Natural killer cell treated with Interleukin-12 subunit alpha and Interleukin-12 subunit beta and Interleukin-15 and Interleukin-18, amount 100 ng/mL, for 72 hours (primary cell): ENCODE measurements at regions not wholly inside any gene's neighbourhood (a gene's known extent, or its start where the extent isn't known, plus 50 kb on each side); places are given as distances from the start of the nearest gene placed in this dataset.

Experiments used
- ATAC-seq, 2 donors: fragments of 150-1000 bp; cut with Tn5 transposase in 1 of 2; sonication (Bioruptor Pico), chemical (Tn5 transposase) in 1 of 2; 2 replicates each; pipeline ENCODE4 v1.10.0; 2021
- DNase-seq: peaks from one replicate; pipeline ENCODE4 v3.0.0; 2022; ENCODE audit warnings: low spot score
- H3K27ac Mint-ChIP-seq, 2 donors: 1 replicate in 1 of 2; 2 replicates in 1 of 2; pipeline ENCODE4 v1.8.0; 2022; ENCODE audit warnings: mixed read lengths in 2 of 2, mild to moderate bottlenecking in 1 of 2, moderate library complexity in 1 of 2
- H3K27me3 Mint-ChIP-seq, 2 donors: 1 replicate in 1 of 2; 2 replicates in 1 of 2; pipeline ENCODE4 v1.8.0; 2022; ENCODE audit warnings: mixed read lengths in 2 of 2
- H3K36me3 Mint-ChIP-seq: one replicate; pipeline ENCODE4 v1.8.0; 2022; ENCODE audit warnings: mixed read lengths
- H3K4me1 Mint-ChIP-seq, 2 donors: 1 replicate in 1 of 2; 2 replicates in 1 of 2; pipeline ENCODE4 v1.8.0; 2022; ENCODE audit warnings: low read depth in 2 of 2, mixed read lengths in 2 of 2, mild to moderate bottlenecking in 1 of 2
- H3K4me3 Mint-ChIP-seq: one replicate; pipeline ENCODE4 v1.8.0; 2022; ENCODE audit warnings: mixed read lengths
- H3K9me3 Mint-ChIP-seq: 2 replicates; pipeline ENCODE4 v1.8.0; 2022; ENCODE audit warnings: mixed read lengths

DNA sequence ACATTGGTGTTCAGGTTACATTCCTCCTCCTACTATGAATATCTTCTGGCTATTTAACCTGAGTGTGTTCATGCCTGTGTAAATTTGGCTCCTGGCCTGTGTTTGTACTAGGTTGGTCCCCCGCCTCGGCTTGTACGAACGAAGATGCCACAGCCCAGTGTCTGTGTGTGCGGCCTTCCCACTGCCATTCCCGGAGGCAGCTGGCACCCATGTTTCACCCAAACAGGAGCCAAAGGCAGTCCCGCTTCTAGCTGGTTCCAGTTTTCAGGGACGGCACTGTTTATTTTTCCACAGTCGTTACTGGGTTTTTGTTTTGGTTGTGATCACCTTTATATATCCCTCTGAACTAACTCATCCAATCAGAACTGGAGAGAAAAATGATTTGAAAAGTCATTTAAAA, 102.5 kb upstream of the ZNF536 start:
- DNase-seq (no peak), ATAC-seq (no peak)
- H3K36me3 Mint-ChIP-seq, result peaks cover 6% of the 10 kb centered on the region
- H3K27ac Mint-ChIP-seq, result no peak overlapping the region
- H3K27me3 Mint-ChIP-seq, result peaks cover 19 to 37% of the 10 kb centered on the region in 2 donors
- H3K4me1 Mint-ChIP-seq, result no peaks in the 10 kb centered on the region
- no peak overlapping the region for H3K4me3 Mint-ChIP-seq
- H3K9me3 Mint-ChIP-seq, result peaks cover 3% of the 10 kb centered on the region

DNA sequence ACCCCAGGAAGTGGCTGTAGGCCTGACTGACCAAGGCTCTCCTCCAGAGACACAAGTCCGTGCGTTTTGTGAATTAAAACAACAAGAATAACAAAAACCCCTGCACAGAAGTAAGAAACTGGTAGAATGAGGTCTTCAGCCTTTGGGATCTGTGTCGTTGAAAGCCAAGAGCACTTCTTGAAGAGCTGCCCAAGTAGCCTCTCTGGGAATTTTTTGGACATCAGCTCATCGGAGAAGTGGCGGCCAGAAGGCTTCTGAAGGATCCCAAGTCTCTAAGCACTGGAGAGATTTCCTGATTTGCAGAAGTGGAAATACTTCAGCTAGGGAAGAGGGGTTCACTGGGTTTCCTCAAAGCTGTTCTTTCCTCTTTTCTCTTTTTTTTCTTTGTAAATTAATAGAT, 100.4 kb upstream of the ZNF536 start:
- H3K9me3 Mint-ChIP-seq, result peaks cover 3% of the 10 kb centered on the region
- H3K27ac Mint-ChIP-seq, result no peak overlapping the region
- H3K4me1 Mint-ChIP-seq, result no peaks in the 10 kb centered on the region
- H3K4me3 Mint-ChIP-seq, result no peak overlapping the region
- DNase-seq (no peak), ATAC-seq (no peak)
- peaks cover 6% of the 10 kb centered on the region for H3K36me3 Mint-ChIP-seq
- peaks cover 15 to 27% of the 10 kb centered on the region in 2 donors for H3K27me3 Mint-ChIP-seq

DNA sequence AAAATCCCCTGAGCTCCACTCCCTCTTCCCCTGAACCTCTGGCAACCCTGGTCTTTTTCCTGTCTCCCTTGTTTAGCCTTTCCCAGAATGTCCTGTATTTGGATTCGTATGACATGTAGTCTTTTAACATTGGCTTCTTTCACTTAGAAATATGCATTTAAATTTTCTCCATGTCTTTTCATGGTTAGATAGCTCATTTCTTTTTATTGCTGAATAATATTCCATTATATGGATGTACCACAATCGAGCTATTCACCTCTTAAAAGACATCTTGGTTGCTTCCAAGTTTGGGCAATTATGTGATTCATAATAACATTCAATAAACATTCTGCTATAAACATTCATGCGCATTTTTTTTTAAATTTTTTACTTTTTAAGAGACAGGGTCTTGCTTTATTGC, 99.6 kb upstream of the ZNF536 start:
- peaks cover 6% of the 10 kb centered on the region for H3K36me3 Mint-ChIP-seq
- H3K9me3 Mint-ChIP-seq, result peaks cover 3% of the 10 kb centered on the region
- no peak overlapping the region for H3K4me3 Mint-ChIP-seq
- H3K27me3 Mint-ChIP-seq, result peaks cover 14 to 25% of the 10 kb centered on the region in 2 donors
- no peak overlapping the region for H3K27ac Mint-ChIP-seq
- DNase-seq (no peak), ATAC-seq (no peak)
- H3K4me1 Mint-ChIP-seq, result no peaks in the 10 kb centered on the region

DNA sequence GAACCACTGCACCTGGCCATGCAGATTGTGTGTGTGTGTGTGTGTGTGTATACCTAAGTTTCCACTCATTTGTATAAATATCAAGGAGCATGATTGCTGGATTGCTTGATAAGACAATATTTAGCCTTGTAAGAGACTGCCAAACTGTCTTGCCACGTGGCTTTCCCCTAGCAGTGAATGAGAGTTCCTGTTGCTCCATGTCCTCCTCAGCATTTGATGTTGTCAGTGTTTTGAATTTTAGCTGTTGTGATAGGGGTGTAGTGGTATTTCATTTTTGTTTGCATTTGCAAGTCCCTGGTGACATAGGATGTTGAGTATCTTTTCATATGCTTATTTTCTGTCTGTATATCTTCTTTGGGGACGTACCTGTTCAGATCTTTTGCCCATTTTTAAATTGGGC, 99.0 kb upstream of the ZNF536 start:
- no peaks in the 10 kb centered on the region for H3K4me1 Mint-ChIP-seq
- no peak overlapping the region for H3K4me3 Mint-ChIP-seq
- H3K27me3 Mint-ChIP-seq, result peaks cover 11 to 21% of the 10 kb centered on the region in 2 donors
- DNase-seq (no peak), ATAC-seq (no peak)
- H3K36me3 Mint-ChIP-seq, result peaks cover 6% of the 10 kb centered on the region
- H3K27ac Mint-ChIP-seq, result no peak overlapping the region
- peaks cover 3% of the 10 kb centered on the region for H3K9me3 Mint-ChIP-seq

DNA sequence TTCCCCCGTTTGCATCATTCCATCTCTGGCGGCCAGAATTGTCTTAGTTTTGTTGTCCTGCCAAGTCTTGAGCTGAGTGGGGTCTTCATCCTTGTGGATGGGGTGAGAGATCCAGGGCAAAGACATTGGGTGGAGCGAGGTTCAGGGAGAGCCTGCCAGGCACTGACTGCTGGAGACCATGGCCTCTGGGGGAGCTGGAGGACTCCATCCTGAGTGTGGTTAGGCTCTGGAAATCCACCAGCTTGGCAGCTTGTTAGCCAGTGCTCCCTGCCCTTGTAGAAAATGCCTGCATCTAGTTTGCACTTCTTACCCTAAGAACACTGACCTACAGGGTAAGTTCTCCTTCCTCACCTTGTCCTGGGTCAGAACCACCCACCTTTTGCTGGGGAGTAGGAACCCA, 97.2 kb upstream of the ZNF536 start:
- peaks cover 3% of the 10 kb centered on the region for H3K9me3 Mint-ChIP-seq
- no peaks in the 10 kb centered on the region for H3K4me1 Mint-ChIP-seq
- H3K27me3 Mint-ChIP-seq, result peaks cover 7 to 10% of the 10 kb centered on the region in 2 donors
- no peak overlapping the region for H3K4me3 Mint-ChIP-seq
- no peak for ATAC-seq
- H3K36me3 Mint-ChIP-seq, result peaks cover 6% of the 10 kb centered on the region
- no peak for DNase-seq
- H3K27ac Mint-ChIP-seq, result no peak overlapping the region

DNA sequence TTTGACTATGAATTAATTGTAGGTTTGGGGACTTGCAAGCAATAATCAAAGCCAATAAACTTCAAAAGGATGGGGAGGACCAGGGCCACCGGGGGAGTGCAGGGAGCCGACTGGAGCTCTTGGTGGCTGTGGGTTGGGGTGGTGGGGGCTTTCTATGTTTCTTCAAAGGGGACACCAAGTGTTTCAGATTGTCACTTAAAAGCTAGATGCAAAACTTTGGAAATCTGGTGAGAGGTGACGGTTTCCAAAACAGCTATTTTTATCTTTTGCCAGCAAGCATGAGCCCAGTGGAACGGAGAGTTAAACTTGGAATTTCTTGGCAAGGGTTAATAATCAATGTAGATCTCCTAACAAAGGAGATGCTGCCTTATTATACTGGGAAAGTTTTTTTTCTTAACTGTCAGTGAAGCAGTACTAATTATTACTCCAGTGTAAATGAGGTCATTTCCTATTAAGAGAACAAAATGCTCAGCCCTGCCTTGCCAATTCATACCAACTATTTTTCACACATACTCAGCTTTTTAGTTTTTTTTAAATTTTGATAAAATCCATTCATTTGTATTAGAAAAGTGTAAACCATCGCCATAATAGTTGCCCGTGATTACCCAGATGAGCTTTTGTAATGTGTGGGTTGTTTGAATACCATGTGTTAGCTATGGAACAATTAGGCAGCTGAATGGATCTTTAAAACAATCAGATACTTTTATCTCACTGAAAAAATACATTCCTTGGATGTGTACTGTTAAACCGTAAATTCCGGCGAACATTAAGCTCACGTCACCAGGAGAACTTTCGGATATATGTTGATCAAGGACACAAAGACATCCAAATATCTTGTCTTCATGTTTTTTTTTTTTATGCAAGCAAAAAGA, 95.9 kb upstream of the ZNF536 start:
- no peak overlapping the region for H3K4me3 Mint-ChIP-seq
- peaks cover 7 to 9% of the 10 kb centered on the region in 2 donors for H3K27me3 Mint-ChIP-seq
- DNase-seq (no peak), ATAC-seq (no peak)
- H3K36me3 Mint-ChIP-seq, result peaks cover 6% of the 10 kb centered on the region
- no peak overlapping the region for H3K27ac Mint-ChIP-seq
- H3K9me3 Mint-ChIP-seq, result peaks cover 3% of the 10 kb centered on the region
- no peaks in the 10 kb centered on the region for H3K4me1 Mint-ChIP-seq

DNA sequence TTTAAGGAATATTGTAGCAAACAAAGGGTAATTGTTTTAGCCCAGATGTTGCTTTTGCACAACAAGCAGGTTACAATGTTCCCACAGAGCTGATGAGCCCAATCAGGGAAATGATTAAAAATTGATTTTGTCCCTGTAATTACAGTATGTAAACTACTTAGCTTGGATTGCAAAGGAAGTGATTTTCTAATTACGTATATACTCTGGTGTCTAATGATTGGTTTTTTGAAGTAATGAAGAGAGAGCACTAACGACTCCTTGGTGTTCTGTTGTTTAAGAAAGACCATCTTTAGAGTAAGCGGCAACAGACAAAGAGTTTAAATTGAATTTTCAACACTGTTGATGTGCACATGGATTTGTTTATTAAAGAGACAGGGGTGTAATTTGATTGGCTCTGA, 95.3 kb upstream of the ZNF536 start:
- DNase-seq, result no peak

DNA sequence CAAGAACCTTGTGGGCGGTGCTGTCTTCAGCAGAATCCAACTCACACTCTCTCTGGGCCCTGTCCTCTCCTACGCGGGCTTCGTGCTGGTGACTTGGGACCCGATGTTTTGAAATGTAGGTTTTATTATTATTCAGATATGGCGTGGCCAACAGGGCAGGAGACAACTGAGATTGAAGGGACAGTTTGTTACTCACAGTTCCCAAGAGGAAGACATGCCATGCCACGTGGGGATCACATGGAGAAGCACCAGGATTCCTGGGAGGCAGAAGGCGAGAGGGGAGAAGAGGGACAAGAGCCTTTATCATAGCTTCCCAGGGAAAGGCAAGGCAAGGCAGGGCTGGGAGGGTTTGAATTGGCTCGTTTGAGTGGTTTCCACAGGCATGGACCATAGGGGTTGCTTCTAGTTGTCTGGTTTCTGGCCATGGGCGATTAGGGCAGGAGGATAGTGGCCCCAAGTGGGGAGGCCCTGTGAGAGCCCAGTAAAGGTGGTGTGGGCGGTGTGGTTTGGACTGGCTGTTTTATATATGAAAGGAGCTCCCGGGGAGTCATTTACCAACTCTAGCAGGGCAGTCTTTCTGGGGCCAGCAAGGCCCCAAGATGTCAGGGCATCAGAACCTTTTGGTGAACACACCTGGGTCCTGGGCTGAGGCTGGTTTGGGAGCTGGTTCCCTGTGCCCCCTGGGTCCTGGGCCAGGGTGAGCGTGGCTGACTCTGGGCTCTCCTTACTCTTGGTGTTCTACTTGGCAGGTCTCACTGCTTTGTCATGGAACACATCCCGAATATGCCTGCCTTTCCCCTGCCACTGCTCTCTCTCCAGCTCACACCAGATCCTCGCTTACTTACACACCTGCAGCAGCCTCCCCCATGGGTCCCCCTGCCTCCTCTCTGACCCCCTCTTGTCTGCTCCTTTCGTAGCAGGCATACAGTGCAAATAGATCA, 94.0 kb upstream of the ZNF536 start:
- Mint-ChIP-seq H3K27me3 (peaks cover 2 to 8% of the 10 kb centered on the region in 2 donors), H3K4me1 (no peaks in the 10 kb centered on the region), H3K27ac (no peak overlapping the region), H3K4me3 (no peak overlapping the region), H3K36me3 (peaks cover 4% of the 10 kb centered on the region), H3K9me3 (no peaks in the 10 kb centered on the region)
- DNase-seq, result no peak
- ATAC-seq, result no peak

More for the DNA sequence above, 95.3 kb upstream of the ZNF536 start:
- H3K4me1 Mint-ChIP-seq, result no peaks in the 10 kb centered on the region
- H3K9me3 Mint-ChIP-seq, result peaks cover 3% of the 10 kb centered on the region
- H3K36me3 Mint-ChIP-seq, result peaks cover 6% of the 10 kb centered on the region
- no peak overlapping the region for H3K4me3 Mint-ChIP-seq
- ATAC-seq, result no peak
- no peak overlapping the region for H3K27ac Mint-ChIP-seq
- H3K27me3 Mint-ChIP-seq, result peaks cover 7% of the 10 kb centered on the region in 2 donors

DNA sequence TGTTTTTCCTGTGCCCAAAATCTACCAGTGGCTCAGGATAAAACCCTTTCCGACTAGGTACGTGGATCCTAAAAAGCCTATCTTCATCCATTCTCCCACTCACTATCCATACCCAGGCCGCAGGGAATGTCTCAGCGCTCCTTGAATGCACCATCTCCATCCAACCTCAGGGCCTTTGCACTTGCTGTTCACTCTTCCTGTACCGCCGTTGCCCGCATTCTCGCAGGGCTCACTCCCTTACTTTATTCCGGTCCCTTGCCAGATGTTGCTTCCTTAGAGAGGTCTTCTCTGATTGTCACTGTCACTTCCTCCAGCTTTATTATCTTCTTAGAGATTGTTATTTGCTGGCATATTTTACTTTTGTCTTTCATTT, 93.3 kb upstream of the ZNF536 start:
- H3K27ac Mint-ChIP-seq, result no peak overlapping the region
- no peaks in the 10 kb centered on the region for H3K36me3 Mint-ChIP-seq
- no peak for DNase-seq
- H3K27me3 Mint-ChIP-seq, result peaks cover 2 to 13% of the 10 kb centered on the region in 2 donors
- no peaks in the 10 kb centered on the region for H3K4me1 Mint-ChIP-seq
- no peak for ATAC-seq
- H3K4me3 Mint-ChIP-seq, result no peak overlapping the region
- H3K9me3 Mint-ChIP-seq, result no peaks in the 10 kb centered on the region

DNA sequence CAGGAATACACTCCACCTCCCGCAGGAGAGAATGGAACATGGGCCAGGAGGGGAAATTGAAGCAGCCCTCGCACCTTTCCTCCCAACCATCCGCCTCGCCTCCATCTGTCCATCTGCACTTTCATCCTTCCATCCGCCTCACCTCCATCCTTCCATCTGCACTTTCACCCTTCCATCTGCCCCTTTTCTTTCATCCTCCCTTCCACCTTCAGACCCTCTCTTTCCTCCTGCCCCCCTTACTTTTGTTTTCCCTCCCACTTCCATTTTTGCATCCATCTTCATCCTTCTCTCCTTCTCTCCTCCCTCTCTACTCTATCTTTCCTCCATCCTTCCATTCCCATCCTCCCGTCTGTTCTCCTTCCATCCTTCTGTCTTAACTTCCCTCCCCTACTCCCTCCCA, 92.2 kb upstream of the ZNF536 start:
- ATAC-seq (no peak), DNase-seq (no peak)
- H3K4me3 Mint-ChIP-seq, result no peak overlapping the region
- no peaks in the 10 kb centered on the region for H3K4me1 Mint-ChIP-seq
- H3K9me3 Mint-ChIP-seq, result no peaks in the 10 kb centered on the region
- H3K27me3 Mint-ChIP-seq, result peaks cover 2 to 13% of the 10 kb centered on the region in 2 donors
- H3K36me3 Mint-ChIP-seq, result no peaks in the 10 kb centered on the region
- no peak overlapping the region for H3K27ac Mint-ChIP-seq

DNA sequence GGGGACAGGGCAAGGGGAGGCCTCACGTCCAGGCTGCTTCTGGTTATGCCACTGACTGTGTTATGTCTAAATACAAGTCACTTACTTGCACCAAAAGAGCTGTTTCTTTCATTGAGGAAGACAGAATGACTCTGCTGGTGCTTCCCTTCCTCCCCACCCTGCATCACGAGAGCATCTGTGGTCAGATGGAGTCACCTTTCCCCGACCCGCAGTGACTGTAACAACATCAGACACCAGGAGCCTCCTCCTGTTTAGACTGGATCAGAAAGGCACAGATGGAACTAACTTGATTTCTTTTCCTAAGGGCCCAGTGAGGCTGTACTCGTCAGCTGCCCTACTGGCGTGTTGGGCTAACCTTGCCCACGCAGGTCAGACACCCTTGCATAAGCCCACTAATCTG, 90.3 kb upstream of the ZNF536 start:
- ATAC-seq, result no peak
- H3K27me3 Mint-ChIP-seq, result peaks cover 2 to 22% of the 10 kb centered on the region in 2 donors

DNA sequence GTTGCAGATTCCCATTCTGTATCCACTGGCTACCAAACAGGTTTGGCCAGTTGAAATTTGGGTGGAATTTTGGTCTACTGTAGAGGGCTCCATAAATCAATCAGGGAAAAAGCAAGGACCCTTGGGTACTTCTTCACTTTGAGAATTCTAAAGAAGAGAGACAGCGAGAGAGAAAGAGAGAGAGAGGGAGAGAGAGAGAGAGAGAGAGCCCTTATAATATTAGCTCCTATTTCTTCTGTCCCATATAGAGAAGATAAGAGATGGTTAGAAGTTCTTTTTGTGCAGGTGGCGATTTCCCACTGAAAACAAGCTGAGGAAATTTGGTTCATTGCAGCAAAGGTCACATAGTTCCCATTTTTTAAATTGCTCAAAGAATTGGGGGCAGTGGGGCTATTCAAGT, 88.6 kb upstream of the ZNF536 start:
- no peak overlapping the region for H3K4me3 Mint-ChIP-seq
- no peaks in the 10 kb centered on the region for H3K4me1 Mint-ChIP-seq
- no peak overlapping the region for H3K27ac Mint-ChIP-seq
- no peak for ATAC-seq
- H3K9me3 Mint-ChIP-seq, result peaks cover 7% of the 10 kb centered on the region
- DNase-seq, result no peak
- no peaks in the 10 kb centered on the region for H3K36me3 Mint-ChIP-seq
- H3K27me3 Mint-ChIP-seq, result peaks cover 2 to 29% of the 10 kb centered on the region in 2 donors

More for the DNA sequence above, 90.3 kb upstream of the ZNF536 start:
- no peak for DNase-seq
- H3K4me1 Mint-ChIP-seq, result no peaks in the 10 kb centered on the region
- H3K4me3 Mint-ChIP-seq, result no peak overlapping the region
- H3K9me3 Mint-ChIP-seq, result peaks cover 3% of the 10 kb centered on the region
- H3K27ac Mint-ChIP-seq, result no peak overlapping the region
- H3K36me3 Mint-ChIP-seq, result no peaks in the 10 kb centered on the region

DNA sequence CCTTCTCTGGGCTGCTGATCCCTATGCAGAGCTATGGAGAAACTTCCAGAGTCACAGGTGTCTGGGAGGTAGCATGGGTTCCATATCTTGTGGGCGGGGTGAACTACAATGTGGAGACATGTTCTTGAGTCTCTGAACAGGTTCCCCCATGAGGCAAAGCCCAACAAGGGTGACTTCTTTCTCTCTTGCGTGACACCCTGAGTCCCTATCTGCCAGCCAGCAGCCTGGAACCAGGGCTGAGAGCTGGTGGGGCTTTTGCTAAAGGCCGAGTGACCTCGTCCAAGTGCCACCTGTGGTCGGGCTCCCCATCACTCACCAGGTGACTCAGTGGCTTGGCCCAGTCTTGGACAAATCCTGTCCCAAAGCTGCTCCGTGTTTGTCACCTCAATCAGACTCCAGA, 88.0 kb upstream of the ZNF536 start:
- no peaks in the 10 kb centered on the region for H3K36me3 Mint-ChIP-seq
- H3K4me3 Mint-ChIP-seq, result no peak overlapping the region
- H3K27me3 Mint-ChIP-seq, result peaks cover 0 to 29% of the 10 kb centered on the region in 2 donors
- ATAC-seq (no peak), DNase-seq (no peak)
- no peak overlapping the region for H3K27ac Mint-ChIP-seq
- H3K9me3 Mint-ChIP-seq, result peaks cover 7% of the 10 kb centered on the region
- no peaks in the 10 kb centered on the region for H3K4me1 Mint-ChIP-seq

DNA sequence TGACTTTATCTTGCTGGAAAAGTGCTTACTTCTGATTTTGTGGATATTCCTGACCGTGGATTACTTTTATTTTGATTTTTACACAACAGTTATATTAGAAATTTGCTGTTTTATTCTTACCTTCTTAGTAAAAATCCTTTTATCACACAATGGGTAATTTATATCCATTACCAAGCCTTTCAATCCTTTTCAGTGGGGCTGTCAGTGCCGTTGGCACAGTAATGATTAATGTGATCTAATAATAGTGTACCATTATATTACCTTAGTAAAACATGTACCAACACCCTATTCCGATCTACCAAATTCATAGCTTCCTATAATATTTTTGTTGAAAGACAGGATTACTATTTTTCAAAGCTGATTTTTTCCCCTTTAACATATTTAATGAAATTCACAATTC, 87.3 kb upstream of the ZNF536 start:
- Mint-ChIP-seq H3K4me1 (no peaks in the 10 kb centered on the region), H3K27ac (no peak overlapping the region), H3K36me3 (no peaks in the 10 kb centered on the region), H3K27me3 (peaks cover 0 to 29% of the 10 kb centered on the region in 2 donors), H3K9me3 (peaks cover 7% of the 10 kb centered on the region), H3K4me3 (no peak overlapping the region)
- ATAC-seq (no peak), DNase-seq (no peak)
